ENCODE measurements at regions not wholly inside any gene's neighbourhood (a gene's known extent, or its start where the extent isn't known, plus 50 kb on each side); places are given as distances from the start of the nearest gene placed in this dataset.
"Not testable (repeated sequence)": the region's sequence is repeated elsewhere in the genome, so short reads cannot be mapped to it uniquely, and the experiment has no call there.

DNA sequence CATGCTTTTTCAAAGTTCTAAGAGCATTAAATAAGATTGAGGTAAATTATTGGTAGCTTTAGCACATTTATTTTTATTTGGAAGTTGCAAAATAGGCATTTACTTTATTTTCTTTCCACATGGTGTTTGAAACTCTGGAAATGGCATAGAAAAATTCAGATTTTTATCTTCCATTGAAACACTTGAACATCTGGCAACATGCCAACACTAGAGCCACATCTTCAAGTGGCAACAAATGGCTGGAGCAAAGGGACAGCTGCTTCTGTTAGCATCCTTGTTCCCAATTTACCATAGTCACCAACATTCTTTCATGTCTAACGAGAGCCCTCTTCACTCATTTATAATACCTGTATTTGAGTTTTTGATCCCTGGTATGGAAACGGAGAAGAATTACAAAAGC is 539.9 kb downstream of the ZNF608 start:
- no peak for DNase-seq

DNA sequence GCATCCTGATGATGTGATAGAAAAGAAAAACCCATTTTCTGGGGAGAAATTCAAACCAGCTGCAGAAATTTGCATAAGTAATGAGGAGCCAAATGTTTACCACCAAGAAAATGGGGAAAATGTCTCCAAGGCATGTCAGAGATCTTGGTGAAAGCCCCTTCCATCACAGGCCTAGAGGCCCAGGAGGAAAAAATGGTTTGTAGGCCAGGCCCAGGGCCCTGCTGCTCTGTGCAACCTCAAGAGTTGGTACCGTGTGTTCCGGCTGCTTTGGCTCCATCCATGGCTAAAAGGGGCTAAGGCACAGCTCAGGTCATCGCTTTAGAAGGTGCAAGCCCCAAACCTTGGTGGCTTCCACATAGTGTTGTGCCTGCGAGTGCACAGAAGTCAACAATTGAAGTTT is 543.1 kb downstream of the ZNF608 start:
- no peak for DNase-seq

DNA sequence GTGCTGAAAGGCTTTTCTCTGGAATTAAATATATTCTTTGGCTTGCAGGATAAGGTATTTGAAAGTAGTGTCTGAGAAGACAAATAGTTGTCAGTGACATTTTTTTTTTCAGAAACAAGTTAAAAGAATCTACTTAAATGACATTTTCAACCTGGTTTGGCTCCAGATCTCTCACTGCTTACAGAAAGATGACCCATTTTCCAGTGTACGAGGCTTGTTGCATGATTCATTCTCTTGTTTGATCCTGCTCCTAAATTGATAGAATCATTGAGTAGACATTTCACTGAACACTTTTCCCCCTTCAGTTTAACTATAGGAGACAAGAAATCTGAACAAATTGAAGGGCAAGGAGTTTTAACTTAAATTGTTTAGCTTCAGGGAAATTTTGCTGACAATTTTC is 546.1 kb downstream of the ZNF608 start:
- no peak for DNase-seq

DNA sequence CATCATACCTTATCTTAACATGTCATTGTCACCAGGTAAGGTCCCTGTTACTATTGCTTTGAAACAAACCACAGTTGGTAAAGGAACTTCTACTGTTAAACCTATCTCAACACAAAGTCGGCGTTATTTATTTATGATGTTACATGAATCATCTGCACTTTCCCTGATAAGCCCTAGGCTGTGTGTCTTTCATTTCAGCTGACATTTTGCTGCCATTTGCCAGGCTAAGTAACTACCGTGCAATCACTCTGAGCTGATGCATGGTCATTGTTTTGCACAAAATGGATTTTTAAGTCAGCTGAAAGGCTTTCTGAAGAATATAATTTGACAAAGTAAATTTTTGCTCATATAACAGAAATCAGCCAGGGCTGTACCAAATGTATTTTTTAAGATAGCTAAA is 546.5 kb downstream of the ZNF608 start:
- no peak for DNase-seq

DNA sequence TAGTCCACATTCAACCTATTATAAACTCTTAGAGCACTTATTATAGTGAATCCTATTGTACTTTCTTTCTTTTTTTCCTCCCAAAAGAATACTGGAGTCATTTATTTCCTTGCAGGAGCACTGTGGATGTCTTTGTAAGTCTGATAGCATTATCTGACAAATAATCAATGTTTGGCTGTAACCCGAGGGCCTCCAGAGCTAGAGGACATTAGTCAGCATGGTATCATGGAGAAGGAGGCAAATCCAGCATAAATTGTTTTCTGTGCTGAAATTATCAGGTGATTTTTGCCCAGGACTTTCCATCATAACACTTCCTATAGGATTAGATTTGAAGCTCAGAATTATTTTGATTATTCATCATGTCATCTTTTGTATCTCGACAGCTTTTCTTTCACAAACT is 551.0 kb downstream of the ZNF608 start:
- DNase-seq, result no peak

DNA sequence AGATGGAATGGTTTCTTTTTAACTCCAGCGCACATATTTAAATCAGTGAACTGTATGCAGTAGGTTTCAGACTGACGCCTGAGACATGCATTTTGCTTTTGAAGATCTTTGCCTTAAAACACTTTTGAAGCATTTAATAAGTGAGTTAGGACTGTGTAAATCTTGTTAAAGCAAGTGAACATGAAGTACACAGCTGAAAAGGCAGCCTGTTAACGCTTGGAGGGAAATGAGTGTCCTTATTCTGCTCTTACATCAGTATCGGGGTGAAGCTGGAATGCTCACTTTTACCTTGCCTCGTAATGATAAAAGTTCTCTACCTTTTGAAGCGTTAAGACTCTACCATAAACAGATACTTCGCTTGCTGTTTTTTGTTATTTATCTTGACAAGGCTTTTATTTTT is 552.2 kb downstream of the ZNF608 start:
- no peak for DNase-seq

DNA sequence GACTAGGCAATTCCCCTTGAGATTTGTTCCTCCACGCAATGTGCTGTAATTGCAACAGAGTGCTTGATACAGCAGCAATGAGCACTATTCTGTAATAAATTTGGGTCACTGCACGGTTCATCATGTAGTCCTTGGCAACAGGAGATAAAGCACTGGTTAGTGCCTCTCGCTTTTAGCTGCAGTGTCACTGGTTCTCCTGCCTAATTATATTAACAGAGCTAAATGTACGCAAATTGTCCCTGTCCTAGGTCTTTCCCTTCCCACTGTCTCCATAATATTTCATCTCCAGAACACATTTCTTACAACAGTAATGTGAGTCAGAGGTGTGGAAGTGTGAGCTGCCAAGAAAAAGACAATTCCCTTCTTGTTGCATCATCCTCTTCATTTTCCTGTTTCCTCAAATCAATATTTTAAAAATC is 553.1 kb downstream of the ZNF608 start:
- no peak for DNase-seq

DNA sequence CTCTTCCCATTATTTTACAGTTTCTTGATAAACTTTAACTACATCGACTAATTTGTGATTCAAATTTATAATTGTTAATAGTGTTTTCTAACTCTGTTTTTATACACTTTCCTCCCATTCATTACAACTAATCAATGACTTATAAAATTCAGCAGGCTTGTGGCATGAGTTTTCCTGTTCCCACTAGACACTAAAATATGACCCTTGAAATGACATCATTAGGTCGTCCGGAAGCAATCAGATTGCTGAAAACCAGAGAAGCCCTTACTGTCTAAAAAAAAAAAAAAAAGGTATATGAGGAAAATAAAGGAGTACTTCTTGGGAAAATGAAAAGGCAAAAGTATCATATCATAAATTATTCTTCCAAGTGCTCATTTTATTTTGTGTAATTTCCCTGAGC is 553.7 kb downstream of the ZNF608 start:
- DNase-seq, result no peak

DNA sequence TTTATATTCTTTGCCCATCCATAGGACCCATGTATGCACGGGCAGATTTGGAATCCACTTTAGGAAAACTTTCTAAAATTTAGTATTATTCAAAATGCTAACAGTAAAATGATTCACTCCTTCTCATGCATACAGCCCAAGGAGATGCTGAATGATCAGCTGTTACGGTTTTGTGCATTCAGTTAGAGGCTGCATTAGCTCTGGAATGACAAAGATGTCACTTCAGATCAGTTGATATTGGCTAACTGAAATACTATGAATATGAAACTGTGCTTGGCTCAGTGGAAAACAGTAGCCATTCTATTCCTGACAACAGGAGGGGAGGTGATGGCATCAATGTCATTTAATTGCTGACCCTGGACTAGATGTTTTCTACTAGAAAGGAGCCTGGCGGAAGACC is 560.7 kb downstream of the ZNF608 start:
- no peak for DNase-seq

DNA sequence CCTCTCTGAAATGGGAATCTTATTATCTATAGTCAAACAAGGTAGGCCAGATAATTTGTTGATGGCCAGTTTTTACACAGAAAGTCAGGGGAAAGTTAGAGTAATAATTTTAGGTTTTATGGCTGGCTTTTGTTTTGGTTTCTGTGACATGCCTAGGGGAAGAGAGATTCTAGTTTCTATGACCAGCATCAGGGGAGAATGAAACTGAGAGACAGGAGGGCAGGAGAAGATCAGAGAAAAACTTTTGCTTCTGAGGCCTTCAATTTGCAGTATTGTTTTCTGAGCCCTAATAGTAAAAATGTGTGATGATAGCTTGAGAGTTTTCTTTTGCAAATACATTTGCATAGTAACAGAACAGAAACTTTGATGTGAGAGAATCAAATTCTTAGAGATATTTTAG is 564.3 kb downstream of the ZNF608 start:
- no peak for DNase-seq

DNA sequence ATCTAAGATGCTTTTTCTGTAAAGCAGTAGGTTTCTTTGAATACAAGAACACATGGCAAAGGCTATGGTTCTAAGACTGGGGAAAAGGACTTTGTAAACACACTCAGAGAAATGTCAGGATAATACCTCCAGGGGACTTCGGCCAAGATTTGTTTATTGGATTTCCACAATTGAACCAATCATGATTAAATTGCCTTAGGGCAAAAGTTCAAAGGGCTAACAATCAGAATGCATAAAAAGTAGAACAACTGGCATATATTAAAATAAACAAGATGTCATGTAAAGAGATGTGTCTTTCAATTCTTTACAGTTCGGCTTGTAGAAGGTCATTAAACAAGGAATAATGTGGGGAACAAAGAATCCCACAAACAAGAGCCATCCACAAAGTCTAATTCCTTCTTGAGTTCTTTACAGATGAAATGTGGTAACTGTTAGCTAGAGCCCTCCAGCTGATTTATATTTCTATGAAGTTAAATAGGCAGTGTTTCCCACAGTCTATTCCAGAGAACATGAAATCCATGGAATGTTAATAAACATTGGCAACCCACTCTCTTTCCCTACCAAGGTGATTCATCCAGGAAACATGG is 565.5 kb downstream of the ZNF608 start:
- no peak for DNase-seq

DNA sequence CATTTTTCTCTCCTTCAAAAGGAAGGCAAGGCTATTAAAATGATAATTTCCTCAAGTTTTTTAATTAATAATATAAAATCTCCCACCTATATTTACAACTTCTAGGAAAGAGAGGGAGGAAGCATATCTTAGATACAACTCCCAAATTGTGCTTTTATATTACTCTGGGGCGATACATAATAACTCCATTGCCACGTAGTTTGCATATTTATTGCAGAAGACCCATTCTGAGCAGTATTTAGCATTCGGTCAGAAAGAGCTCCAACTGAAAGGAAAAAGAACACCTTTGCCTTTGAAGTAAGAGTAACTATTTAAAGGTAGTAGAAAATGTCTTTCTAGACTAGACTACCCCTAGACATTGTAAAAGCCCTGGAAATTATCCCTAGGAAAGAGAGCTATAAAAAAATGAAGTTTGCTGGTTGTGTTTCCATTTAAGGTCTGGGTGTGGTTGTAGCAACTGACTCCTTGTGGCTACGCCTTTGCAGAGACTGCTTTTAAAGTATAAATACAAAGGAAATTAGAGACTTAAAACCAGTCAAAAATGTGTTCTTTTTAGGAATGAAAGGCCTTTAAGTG is 566.1 kb downstream of the ZNF608 start:
- no peak for DNase-seq

DNA sequence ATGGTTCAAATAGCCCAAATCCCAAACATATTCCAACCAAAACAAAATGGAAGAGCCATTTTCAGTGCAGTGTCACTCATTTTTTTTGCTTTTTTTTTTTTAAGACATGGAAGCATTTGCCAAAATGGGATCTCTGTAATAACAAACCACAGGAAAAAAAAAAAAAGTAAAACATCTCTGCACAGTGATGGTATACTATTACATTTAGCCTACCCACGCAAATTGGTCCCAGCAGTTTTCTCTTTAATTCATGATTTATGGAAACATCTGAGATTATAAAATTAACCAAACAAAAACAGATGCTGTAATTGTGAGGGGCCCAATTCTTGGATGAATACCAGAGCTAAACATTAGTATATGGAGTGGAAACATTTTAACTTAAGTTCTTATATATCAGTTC is 566.6 kb downstream of the ZNF608 start:
- peak; percentile 75 for DNase-seq

DNA sequence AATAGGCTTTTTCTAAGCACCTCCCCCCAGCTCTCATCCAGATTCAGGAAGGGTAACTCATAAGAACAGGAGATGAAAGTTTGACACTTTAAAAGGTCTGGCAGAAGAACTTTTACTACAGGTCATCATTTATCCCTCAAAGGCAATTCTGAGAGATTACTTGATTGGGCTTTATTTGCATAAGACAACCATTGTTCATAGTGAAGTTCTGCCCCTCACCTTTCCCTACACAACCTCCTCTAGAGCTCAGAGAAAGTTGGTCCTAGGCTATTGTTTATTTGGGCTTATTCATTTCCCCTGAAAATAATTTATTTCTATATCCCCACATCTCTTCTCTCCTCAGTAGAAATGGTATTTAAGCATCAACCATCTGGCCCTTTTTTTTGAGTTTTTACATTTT is 568.4 kb downstream of the ZNF608 start:
- DNase-seq, result no peak

DNA sequence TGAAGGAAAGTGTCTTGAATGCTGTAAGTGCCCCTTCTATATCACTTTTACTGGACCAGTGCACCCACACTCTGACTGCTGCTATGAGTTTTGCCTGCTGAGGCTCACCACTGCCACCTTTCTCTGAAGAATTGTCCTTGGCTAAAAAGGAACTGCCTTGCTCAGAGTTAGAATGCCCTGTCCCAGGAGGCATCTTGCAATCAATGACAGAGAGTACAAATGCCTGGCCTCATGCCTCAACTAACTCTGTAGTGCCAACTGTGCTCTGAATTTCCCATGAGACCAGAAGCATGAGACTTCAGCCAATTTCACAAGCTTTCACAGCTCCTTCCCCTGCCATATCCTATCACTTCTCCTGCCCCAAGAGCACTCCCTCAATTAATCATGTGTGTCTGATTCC is 569.7 kb downstream of the ZNF608 start:
- no peak for DNase-seq

DNA sequence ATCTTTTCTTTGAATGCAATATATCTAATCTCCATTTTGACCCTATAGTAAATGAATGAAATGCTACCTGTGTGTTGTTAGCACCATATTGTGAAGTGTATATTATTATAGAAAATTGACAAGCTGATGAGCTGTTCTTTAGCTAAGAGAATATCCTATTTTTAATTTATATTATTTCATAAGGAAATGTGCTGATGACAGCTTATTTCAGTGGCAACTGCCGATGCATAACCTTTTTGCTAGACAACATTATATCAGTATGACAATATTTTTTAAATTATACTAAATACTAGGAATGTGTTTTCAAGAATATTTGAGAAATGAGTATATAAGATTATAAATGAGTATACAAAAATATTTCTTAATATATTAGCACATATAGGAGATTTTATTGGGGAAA is 573.1 kb downstream of the ZNF608 start:
- DNase-seq, result no peak

DNA sequence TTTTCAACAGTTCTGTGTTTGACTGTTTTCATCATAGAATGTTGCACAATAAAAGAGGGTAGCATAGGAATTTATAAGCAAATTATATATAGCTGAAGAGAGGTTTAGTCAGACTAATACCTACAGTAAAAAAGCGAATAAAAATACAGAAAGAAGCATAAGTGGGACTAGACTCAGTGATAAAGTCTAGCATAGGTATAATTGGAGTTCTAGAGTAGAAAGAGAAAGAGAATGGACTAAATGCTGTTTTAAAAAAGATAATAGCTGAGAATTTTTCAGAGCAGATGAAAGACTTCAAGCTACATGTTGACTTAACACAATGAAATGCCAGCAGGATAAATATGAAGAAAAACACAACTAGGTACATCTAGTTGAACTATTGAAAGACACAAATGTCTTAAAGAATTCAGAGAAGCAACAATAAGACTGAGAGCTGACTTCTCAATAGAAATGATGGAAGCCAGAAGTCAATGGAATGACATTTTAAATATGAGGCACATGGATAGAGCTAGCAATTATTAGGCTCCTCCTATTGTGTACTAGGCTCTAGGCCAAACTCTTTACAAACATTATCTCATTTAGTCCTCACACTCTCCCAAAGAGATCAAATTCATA is 573.9 kb downstream of the ZNF608 start:
- no peak for DNase-seq

DNA sequence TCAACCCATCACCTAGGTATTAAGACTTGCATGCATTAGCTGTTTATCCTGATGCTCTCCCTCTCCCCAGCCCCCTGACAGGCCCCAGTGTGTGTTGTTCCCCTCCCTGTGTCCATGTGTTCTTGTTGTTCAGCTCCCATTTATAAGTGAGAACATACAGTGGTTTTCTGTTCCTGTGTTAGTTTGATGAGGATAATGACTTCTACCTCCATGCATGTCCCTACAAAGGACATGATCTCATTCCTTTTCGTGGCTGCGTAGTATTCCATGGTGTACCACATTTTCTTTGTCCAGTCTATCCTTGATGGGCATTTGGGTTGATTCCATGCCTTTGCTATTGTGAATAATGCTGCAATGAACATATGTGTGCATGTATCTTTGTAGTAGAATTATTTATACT is 578.3 kb downstream of the ZNF608 start:
- not testable (repeated sequence) for DNase-seq

DNA sequence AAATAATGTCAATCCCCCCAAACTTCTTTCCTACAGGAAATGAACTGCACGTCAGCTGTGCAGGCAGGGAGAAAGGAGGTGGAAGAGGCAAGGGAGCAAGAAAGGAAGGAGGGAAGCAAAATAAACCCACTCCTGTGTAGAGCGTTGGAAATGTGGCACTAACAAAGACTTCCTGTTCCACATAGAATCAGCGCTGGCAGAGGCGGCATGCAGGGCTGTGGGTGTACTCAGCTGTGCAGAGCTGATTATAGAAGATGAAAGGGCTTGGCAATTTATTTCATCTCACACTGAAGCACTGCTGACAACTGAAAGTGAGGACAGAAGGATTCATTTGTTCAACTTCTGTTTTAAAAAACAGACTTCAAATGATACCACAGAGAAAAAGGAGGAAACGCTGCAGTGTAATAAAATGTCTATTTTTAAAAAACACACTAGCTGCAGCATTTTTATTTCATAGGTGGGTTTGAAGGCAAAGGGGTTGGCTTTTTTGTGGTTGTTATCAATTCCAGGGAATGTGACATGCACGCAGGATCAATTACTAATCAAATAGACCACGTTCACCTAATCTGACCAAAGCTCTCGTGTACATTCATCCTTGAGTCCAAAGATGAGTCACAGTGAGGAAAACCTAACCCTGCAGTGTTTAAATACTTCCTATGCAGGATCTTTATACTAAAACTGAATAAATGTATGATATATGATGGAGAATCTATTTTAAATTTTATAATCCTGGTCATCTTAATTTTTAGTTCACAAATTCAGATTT is 583.5 kb downstream of the ZNF608 start:
- no peak for DNase-seq

DNA sequence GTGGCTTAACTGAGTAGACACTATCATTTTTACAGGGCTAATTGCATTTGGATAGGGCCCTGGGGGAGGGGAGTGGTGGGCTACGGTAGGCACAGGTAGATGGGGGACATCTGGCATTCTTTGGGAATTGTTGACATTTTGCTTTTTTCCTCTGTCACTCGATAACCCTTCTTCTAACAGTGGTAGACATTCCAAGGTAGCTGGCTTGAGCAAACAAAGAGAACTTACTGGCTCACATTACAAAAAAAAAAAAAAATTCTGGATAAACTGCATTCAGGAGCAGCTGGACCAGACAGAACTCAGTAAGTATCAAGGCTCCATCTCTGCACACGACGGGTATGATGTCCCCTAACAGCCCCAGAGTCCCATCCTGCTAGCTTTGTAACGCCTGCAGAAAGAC is 585.2 kb downstream of the ZNF608 start:
- DNase-seq, result no peak

DNA sequence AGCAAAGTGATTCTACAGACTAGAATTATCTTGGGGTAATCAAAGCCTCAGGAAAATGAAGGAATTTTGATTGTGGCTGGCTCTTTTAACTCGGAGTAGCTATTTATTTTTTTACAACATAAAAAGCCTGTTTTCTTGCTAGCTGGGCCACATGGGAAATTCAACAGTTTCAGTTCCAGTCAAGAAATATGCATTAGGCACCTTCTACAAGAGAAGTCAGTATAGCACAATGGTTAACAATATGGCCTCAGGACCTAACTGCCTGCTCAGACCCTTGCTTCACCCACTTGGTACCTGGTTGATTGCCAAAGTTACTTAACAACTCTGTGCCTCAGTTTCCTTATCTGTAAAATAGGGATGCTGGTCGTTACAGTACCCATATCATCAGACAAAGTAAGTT is 586.2 kb downstream of the ZNF608 start:
- no peak for DNase-seq

DNA sequence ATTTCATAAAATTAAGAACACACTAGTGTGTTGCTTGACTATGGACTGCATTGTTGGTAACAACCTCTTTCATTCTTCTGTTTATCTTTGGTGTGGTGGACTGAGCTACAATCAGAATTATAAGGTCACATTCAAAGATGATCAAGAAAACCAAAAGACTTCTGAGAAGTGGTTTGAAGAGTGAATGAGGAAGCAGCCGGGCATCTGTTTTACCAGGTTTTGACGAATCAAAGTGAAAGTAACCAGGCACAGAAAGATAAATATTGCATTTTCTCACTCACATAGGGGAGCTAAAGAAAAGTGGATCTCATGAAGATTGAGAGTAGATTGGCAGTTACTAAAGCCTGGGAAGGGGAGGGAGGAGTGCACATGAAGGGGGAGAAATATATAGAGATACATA is 589.1 kb downstream of the ZNF608 start:
- DNase-seq, result no peak

DNA sequence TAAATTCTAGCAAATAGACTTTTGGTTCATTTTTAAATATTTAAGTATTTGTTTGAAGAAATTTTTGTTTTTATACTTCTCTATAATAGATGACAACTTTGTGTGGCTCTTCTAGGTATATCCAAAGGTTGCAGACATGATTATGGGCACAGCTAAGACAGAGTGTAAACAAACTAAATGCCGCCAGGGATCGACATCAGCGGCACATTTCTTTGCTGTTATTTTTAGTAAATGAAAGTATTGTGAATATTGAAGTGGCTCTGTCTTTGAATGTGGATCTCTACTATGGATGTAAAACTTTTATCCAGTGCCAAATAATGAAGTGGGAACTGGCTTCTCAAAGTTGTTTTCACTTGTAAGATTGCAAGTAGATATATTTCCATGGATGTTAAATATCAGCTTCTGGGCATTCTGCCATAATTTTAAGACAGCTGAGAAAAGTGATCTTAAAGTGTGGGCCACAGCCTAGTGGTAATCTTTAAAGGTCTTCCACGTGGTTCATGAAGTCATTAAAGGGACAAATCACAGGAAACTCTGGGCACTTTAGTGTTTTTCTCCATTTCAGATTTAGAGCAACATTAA is 589.9 kb downstream of the ZNF608 start:
- DNase-seq, result no peak

DNA sequence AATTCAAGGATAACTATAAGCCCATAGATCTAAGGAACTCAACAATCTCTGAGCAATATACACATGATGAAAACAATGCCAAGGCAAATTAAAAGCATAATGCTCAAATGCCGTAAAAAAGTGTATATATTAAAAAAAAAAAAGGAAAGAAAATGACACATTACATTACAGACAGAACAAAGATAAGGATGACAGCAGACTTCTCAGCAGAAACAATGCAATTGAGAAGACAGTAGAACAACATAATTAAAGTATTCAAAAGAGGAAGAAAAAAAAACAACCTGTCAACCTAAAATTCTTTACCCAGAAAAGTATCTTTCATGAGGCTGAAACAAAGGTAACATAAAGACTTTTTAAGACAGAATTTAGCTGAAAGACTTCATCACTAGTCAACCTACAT is 591.7 kb downstream of the ZNF608 start:
- no peak for DNase-seq

Data from NCI-H1694 treated with DMSO at 0.1 percent for 48 hours (cell line).